Prostate gland (tissue), 2 donors: ENCODE measurements at regions not wholly inside any gene's neighbourhood (a gene's known extent, or its start where the extent isn't known, plus 50 kb on each side); places are given as distances from the start of the nearest gene placed in this dataset.

Experiments
- DNase-seq: peaks from one replicate; pipeline ENCODE4 v3.0.0-alpha.2; 2019; ENCODE audit warnings: low spot score
- H3K27ac ChIP-seq, 2 donors: fragments of 200-600 bp; sonication (generic); 2 replicates each; pipeline ENCODE4 v1.5.1; 2017 to 2019
- H3K27me3 ChIP-seq: fragments of 200-600 bp; sonication (generic); replicated peaks from 2 replicates; pipeline ENCODE4 v1.5.1; 2019; ENCODE audit not compliant: insufficient read depth
- H3K36me3 ChIP-seq, 2 donors: fragments of 200-600 bp; sonication (generic); 1 replicate in 1 of 2; 2 replicates in 1 of 2; pipeline versions ENCODE4 v1.5.1 to v1.8.1; 2017 to 2019
- H3K4me1 ChIP-seq: fragments of 200-600 bp; sonication (generic); replicated peaks from 2 replicates; pipeline ENCODE4 v1.5.1; 2019
- H3K4me3 ChIP-seq, 2 donors: fragments of 200-600 bp; sonication (generic); 2 replicates each; pipeline ENCODE4 v1.5.1; 2017 to 2019
- H3K9me3 ChIP-seq: fragments of 200-600 bp; sonication (generic); 2 replicates; pipeline ENCODE4 v1.5.1; 2017
- CTCF ChIP-seq, 4 experiments: fragments of 200-600 bp in 2 of 4; fragments of 450-650 bp in 2 of 4; sonication (generic) in 2 of 4; IDR thresholded peaks; 1 replicate in 3 of 4; 2 replicates in 1 of 4; pipeline ENCODE4 v1.5.1; 2016 to 2019; ENCODE audit warnings: antibody characterized with exemption in 4 of 4, mild to moderate bottlenecking in 2 of 4, moderate library complexity in 2 of 4
- POLR2A ChIP-seq: fragments of 450-650 bp; IDR thresholded peaks from one replicate; pipeline ENCODE4 v1.6.1; 2016; ENCODE audit warnings: antibody characterized with exemption, mild to moderate bottlenecking
- POLR2AphosphoS5 ChIP-seq: sonication (generic); formaldehyde crosslinking; IDR thresholded peaks from one replicate; pipeline ENCODE4 v1.6.1; 2017; ENCODE audit warnings: antibody characterized with exemption
- WGBS: methylation state at CpG from one replicate; pipeline ENCODE4 v1.1.5; 2018; 5-methylcytosine and 5-hydroxymethylcytosine counted together
- intact Hi-C: fragments of 100-400 bp; cut with DNase I; formaldehyde crosslinking; loops from one replicate; pipeline ENCODE4 v1.14.2; 2022

GRCh38 chr6:40856271-40856670, 182.8 kb downstream of the UNC5CL start:
- Histone ChIP-seq H3K36me3 (no peaks in the 10 kb centered on the region), H3K27me3 (no peaks in the 10 kb centered on the region), H3K27ac (no peak overlapping the region), H3K4me1 (no peaks in the 10 kb centered on the region), H3K9me3 (no peaks in the 10 kb centered on the region), H3K4me3 (no peak overlapping the region)
- 84% methylated on average over 2 of the region's 2 CpGs for WGBS
- TF ChIP-seq POLR2A = no peak
- no peak for TF ChIP-seq POLR2AphosphoS5
- no peak for TF ChIP-seq CTCF (IDR thresholded peaks at IDR 0.05)
- intact Hi-C loops = no loop called here
- no peak for DNase-seq

GRCh38 chr6:40855168-40855880, 183.7 kb downstream of the UNC5CL start:
- no peak for DNase-seq
- H3K27me3 ChIP-seq = no peaks in the 10 kb centered on the region
- H3K4me1 ChIP-seq = no peaks in the 10 kb centered on the region
- no peaks in the 10 kb centered on the region for H3K36me3 ChIP-seq
- WGBS = 72% methylated on average over 10 of the region's 10 CpGs
- no peak overlapping the region for H3K27ac ChIP-seq
- no peak overlapping the region for H3K4me3 ChIP-seq
- TF ChIP-seq CTCF (IDR thresholded peaks at IDR 0.05) (no peak), POLR2A (no peak), POLR2AphosphoS5 (no peak)
- intact Hi-C loops = no loop called here
- H3K9me3 ChIP-seq = no peaks in the 10 kb centered on the region

- H3K36me3 ChIP-seq = no peaks in the 10 kb centered on the region
- no peaks in the 10 kb centered on the region for H3K9me3 ChIP-seq
- no peaks in the 10 kb centered on the region for H3K27me3 ChIP-seq
- TF ChIP-seq POLR2AphosphoS5 (no peak), CTCF (IDR thresholded peaks at IDR 0.05) (no peak), POLR2A (no peak)
- DNase-seq = no peak
- no peak overlapping the region for H3K27ac ChIP-seq
- no peak overlapping the region for H3K4me3 ChIP-seq
- H3K4me1 ChIP-seq = no peaks in the 10 kb centered on the region
- intact Hi-C loops = no loop called here
Measured at GRCh38 chr6:40854592-40854991, 184.4 kb downstream of the UNC5CL start.

- no peak for DNase-seq
Measured at GRCh38 chr6:40852779-40853373, 186.1 kb downstream of the UNC5CL start.

More at GRCh38 chr6:40852779-40853373, 186.1 kb downstream of the UNC5CL start:
- Histone ChIP-seq H3K9me3 (no peaks in the 10 kb centered on the region), H3K27me3 (no peaks in the 10 kb centered on the region), H3K36me3 (no peaks in the 10 kb centered on the region), H3K27ac (no peak overlapping the region), H3K4me1 (no peaks in the 10 kb centered on the region), H3K4me3 (no peak overlapping the region)
- no peak for TF ChIP-seq POLR2A
- TF ChIP-seq POLR2AphosphoS5 = no peak
- no peak for TF ChIP-seq CTCF (IDR thresholded peaks at IDR 0.05)
- WGBS = 54% methylated on average over 6 of the region's 6 CpGs
- intact Hi-C loops = no loop called here
